Ishikawa (cell line): ENCODE measurements at regions not wholly inside any gene's neighbourhood (a gene's known extent, or its start where the extent isn't known, plus 50 kb on each side); places are given as distances from the start of the nearest gene placed in this dataset.

Experiments
- CEBPB ChIP-seq: IDR thresholded peaks from 2 replicates; pipeline ENCODE4 v1.6.1; 2012
- CREB1 ChIP-seq: IDR thresholded peaks from 2 replicates; pipeline ENCODE4 v1.6.1; 2012; ENCODE audit warnings: low read depth
- EGR1 ChIP-seq: IDR thresholded peaks from 2 replicates; pipeline ENCODE4 v1.6.1; 2012
- EP300 ChIP-seq: IDR thresholded peaks from 2 replicates; pipeline ENCODE4 v1.6.1; 2012; ENCODE audit warnings: borderline replicate concordance
- FOXM1 ChIP-seq: IDR thresholded peaks from 2 replicates; pipeline ENCODE4 v1.6.1; 2012; ENCODE audit warnings: low read depth, borderline replicate concordance
- NFIC ChIP-seq: IDR thresholded peaks from 2 replicates; pipeline ENCODE4 v1.6.1; 2012
- RAD21 ChIP-seq: IDR thresholded peaks from 2 replicates; pipeline ENCODE4 v1.6.1; 2012; ENCODE audit warnings: low read depth
- TAF1 ChIP-seq: IDR thresholded peaks from 2 replicates; pipeline ENCODE4 v1.6.1; 2012; ENCODE audit warnings: low read depth, mild to moderate bottlenecking
- TCF12 ChIP-seq: IDR thresholded peaks from 2 replicates; pipeline ENCODE4 v1.6.1; 2012; ENCODE audit warnings: low read depth
- TEAD4 ChIP-seq: IDR thresholded peaks from 2 replicates; pipeline ENCODE4 v1.6.1; 2012
- YY1 ChIP-seq: IDR thresholded peaks from 2 replicates; pipeline ENCODE4 v1.6.1; 2012; ENCODE audit warnings: low read depth
- ZBTB7A ChIP-seq: IDR thresholded peaks from 2 replicates; pipeline ENCODE4 v1.6.1; 2012; ENCODE audit warnings: low read depth
- TF ChIP-seq, protein P1 (sequence below): IDR thresholded peaks from 2 replicates; pipeline ENCODE4 v1.6.1; 2012
- TF ChIP-seq, protein P2 (sequence below): IDR thresholded peaks from 2 replicates; pipeline ENCODE4 v1.6.1; 2012; ENCODE audit warnings: low read depth, mild to moderate bottlenecking
- TF ChIP-seq, protein P3 (sequence below): IDR thresholded peaks from 2 replicates; pipeline ENCODE4 v1.6.1; 2012

GRCh38 chr3:78275420-78275852, 1235.5 kb downstream of the ROBO2 start:
- TF ChIP-seq CREB1 = no peak
- TF ChIP-seq FOXM1 = no peak
- TF ChIP-seq ZBTB7A = no peak
- TF ChIP-seq EP300 = no peak
- TF ChIP-seq, protein P1, sequence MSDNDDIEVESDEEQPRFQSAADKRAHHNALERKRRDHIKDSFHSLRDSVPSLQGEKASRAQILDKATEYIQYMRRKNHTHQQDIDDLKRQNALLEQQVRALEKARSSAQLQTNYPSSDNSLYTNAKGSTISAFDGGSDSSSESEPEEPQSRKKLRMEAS = no peak
- TF ChIP-seq TCF12 = no peak
- TF ChIP-seq, protein P2, sequence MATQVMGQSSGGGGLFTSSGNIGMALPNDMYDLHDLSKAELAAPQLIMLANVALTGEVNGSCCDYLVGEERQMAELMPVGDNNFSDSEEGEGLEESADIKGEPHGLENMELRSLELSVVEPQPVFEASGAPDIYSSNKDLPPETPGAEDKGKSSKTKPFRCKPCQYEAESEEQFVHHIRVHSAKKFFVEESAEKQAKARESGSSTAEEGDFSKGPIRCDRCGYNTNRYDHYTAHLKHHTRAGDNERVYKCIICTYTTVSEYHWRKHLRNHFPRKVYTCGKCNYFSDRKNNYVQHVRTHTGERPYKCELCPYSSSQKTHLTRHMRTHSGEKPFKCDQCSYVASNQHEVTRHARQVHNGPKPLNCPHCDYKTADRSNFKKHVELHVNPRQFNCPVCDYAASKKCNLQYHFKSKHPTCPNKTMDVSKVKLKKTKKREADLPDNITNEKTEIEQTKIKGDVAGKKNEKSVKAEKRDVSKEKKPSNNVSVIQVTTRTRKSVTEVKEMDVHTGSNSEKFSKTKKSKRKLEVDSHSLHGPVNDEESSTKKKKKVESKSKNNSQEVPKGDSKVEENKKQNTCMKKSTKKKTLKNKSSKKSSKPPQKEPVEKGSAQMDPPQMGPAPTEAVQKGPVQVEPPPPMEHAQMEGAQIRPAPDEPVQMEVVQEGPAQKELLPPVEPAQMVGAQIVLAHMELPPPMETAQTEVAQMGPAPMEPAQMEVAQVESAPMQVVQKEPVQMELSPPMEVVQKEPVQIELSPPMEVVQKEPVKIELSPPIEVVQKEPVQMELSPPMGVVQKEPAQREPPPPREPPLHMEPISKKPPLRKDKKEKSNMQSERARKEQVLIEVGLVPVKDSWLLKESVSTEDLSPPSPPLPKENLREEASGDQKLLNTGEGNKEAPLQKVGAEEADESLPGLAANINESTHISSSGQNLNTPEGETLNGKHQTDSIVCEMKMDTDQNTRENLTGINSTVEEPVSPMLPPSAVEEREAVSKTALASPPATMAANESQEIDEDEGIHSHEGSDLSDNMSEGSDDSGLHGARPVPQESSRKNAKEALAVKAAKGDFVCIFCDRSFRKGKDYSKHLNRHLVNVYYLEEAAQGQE = no peak
- TF ChIP-seq EGR1 = no peak
- no peak for TF ChIP-seq TEAD4
- TF ChIP-seq RAD21 = no peak
- no peak for TF ChIP-seq CEBPB
- TF ChIP-seq, protein P3, sequence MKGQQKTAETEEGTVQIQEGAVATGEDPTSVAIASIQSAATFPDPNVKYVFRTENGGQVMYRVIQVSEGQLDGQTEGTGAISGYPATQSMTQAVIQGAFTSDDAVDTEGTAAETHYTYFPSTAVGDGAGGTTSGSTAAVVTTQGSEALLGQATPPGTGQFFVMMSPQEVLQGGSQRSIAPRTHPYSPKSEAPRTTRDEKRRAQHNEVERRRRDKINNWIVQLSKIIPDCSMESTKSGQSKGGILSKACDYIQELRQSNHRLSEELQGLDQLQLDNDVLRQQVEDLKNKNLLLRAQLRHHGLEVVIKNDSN = no peak
- TF ChIP-seq YY1 = no peak
- no peak for TF ChIP-seq NFIC
- TF ChIP-seq TAF1 = no peak

GRCh38 chr3:78277220-78277619, 1237.3 kb downstream of the ROBO2 start:
- TF ChIP-seq, protein P1 = no peak
- no peak for TF ChIP-seq RAD21
- TF ChIP-seq, protein P2 = no peak
- no peak for TF ChIP-seq EP300
- no peak for TF ChIP-seq EGR1
- no peak for TF ChIP-seq TAF1
- no peak for TF ChIP-seq TEAD4
- no peak for TF ChIP-seq CEBPB
- no peak for TF ChIP-seq YY1
- no peak for TF ChIP-seq ZBTB7A
- no peak for TF ChIP-seq CREB1

DNA sequence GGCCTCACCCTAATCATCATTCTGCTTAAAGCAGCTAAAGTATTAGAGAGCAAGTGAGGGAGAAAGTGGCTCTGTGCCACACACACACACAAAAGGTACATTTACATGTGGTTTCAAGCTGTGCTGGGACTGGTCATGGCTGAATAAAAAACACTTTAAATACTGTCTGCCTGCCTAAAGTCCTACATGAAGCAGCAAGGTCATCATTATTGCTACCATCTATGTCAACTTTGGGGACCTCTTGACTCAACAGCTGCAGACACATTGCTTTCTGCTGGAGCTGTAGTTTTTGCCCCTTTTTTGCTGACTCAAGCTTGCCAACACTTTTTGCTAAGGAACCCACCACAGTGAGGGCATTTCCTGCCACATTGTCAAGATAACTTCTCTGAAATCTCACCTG, 1237.9 kb downstream of the ROBO2 start:
- no peak for TF ChIP-seq EP300

DNA sequence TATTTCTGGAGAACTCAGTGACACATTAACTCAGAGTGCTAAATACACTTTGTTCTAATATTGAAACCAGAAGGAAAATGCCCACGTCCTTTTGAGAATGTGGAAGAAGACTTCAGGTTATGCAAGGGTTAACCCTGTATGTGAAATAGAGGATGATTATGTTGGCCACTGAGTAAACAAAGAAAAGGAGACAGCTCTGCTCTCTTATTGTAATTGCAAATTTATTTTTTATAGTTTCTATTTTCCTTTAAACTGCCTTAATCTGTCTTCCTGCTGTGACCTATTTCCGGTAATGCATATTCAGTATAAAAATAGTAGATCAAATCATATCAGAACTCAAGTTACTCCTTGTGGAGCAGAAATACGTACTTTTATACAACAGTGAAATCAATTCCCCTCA, 1239.2 kb downstream of the ROBO2 start:
- no peak for TF ChIP-seq EP300
- no peak for TF ChIP-seq FOXM1
- no peak for TF ChIP-seq ZBTB7A
- TF ChIP-seq, protein P1 = no peak
- TF ChIP-seq EGR1 = no peak

- TF ChIP-seq, protein P1 = no peak
- no peak for TF ChIP-seq CREB1
- TF ChIP-seq TCF12 = no peak
- TF ChIP-seq TEAD4 = no peak
- no peak for TF ChIP-seq ZBTB7A
- TF ChIP-seq YY1 = no peak
- no peak for TF ChIP-seq CEBPB
- TF ChIP-seq NFIC = no peak
- TF ChIP-seq TAF1 = no peak
- TF ChIP-seq EGR1 = no peak
- TF ChIP-seq RAD21 = no peak
- no peak for TF ChIP-seq EP300
These were observed 1241.5 kb downstream of the ROBO2 start for GRCh38 chr3:78281381-78281780.

DNA sequence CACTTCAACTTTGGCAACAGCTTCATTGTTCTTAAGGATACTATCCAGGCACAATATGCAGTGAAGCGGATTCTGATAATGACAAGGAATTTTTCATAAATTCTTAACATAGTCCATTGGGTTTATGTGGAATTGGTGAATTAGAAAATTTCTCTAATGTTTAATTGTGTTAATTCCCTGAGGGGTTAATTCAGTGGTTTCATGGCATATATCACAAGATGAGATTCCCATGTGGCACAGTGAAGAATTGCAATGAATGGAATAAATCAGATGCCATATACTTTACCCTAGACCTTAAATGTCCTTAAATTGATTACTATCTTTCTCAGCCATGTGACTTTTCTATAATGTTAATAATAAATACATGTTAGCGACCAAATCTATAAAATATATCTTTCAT, 1244.1 kb downstream of the ROBO2 start:
- TF ChIP-seq CEBPB = no peak
- TF ChIP-seq EP300 = no peak
